C4-2B (cell line): ENCODE measurements at regions not wholly inside any gene's neighbourhood (a gene's known extent, or its start where the extent isn't known, plus 50 kb on each side); places are given as distances from the start of the nearest gene placed in this dataset.
"Not testable (repeated sequence)": the region's sequence is repeated elsewhere in the genome, so short reads cannot be mapped to it uniquely, and the experiment has no call there.

ENCODE experiments used
- H3K27ac ChIP-seq: fragments of 450-650 bp; 2 replicates; pipeline ENCODE4 v1.5.1; 2017
- ZFX ChIP-seq: fragments of 450-650 bp; IDR thresholded peaks from 2 replicates; pipeline ENCODE4 v1.6.1; 2017
- TF ChIP-seq, protein P1 (sequence below): fragments of 450-650 bp; conservative IDR thresholded peaks from 2 replicates; pipeline ENCODE4 v1.5.1; 2017; ENCODE audit warnings: mild to moderate bottlenecking

DNA sequence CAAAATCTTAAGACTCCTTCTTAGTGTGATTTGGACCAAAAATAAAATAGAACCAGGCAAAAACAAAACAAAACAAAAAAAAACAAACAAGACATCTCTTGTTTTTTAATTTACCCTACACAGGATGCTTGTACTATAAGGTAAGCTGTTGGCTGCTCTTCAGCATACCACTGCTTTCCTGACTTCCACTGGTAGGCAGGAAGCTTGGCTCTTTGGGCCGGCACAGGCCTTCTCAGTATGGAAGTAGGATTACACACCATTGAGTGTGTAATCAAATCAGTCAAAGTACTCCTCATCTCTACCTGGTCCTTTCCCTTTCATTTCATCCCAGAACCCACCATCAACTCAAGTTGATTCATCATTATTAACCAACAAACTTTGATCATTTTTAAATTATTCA lies 61.9 kb upstream of the RGS1 start:
- TF ChIP-seq, protein P1, sequence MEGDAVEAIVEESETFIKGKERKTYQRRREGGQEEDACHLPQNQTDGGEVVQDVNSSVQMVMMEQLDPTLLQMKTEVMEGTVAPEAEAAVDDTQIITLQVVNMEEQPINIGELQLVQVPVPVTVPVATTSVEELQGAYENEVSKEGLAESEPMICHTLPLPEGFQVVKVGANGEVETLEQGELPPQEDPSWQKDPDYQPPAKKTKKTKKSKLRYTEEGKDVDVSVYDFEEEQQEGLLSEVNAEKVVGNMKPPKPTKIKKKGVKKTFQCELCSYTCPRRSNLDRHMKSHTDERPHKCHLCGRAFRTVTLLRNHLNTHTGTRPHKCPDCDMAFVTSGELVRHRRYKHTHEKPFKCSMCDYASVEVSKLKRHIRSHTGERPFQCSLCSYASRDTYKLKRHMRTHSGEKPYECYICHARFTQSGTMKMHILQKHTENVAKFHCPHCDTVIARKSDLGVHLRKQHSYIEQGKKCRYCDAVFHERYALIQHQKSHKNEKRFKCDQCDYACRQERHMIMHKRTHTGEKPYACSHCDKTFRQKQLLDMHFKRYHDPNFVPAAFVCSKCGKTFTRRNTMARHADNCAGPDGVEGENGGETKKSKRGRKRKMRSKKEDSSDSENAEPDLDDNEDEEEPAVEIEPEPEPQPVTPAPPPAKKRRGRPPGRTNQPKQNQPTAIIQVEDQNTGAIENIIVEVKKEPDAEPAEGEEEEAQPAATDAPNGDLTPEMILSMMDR, result no peak
- no peak for TF ChIP-seq ZFX
- H3K27ac ChIP-seq, result no peak overlapping the region

GRCh38 chr1:192516776-192517297 lies 58.7 kb upstream of the RGS1 start:
- TF ChIP-seq ZFX, result no peak
- TF ChIP-seq, protein P1, result no peak
- H3K27ac ChIP-seq, result no peak overlapping the region

DNA sequence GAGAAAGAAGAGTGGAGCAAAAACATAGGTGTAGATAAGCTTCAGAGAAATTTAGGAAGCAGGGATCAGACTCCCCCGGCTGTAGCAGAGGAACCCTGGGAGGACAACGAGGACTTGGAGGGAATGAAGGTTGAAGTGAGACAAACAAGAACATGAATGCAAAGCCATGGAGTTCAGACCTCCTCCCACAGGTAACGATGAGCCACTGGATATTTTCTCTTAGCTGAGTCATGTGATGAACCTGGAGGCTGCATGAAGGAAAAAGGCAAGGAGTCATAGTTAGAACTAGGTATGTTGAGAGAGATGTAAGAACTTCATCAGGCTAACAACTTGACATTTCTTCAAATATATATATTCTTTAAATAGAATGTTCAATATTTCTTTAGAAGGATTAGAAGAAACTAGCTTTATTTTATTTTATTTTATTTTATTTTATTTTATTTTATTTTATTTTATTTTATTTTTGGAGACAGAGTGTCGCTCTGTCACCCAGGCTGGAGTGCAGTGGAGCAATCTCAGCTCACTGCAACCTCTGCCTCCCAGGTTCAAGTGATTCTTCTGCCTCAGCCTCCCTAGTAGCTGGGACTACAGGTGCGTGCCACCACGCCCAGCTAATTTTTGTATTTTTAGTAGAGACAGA lies 57.7 kb upstream of the RGS1 start:
- H3K27ac ChIP-seq, result not testable (repeated sequence)

- no peak overlapping the region for H3K27ac ChIP-seq
- TF ChIP-seq, protein P1, result no peak
- no peak for TF ChIP-seq ZFX
Measured at GRCh38 chr1:192518700-192519099, 56.9 kb upstream of the RGS1 start.

DNA sequence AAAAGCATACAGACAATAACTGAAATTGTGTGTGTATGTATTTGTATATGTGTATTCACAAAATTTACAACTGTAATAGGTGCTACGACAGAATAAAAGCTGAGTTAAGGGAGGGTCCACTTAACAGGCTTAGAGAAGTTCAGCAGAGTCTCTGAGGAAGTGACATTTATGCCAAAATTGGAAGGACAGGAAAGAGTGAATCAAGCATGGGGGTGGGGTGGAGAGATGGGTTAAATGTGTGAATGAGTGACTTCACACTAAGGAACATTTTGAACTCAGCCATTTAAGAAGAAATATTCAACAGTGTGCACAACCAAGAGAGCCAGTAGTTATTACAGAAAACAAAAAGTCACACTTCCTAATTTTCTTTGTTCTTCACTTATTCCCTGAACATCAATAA lies 53.8 kb upstream of the RGS1 start:
- H3K27ac ChIP-seq, result no peak overlapping the region

DNA sequence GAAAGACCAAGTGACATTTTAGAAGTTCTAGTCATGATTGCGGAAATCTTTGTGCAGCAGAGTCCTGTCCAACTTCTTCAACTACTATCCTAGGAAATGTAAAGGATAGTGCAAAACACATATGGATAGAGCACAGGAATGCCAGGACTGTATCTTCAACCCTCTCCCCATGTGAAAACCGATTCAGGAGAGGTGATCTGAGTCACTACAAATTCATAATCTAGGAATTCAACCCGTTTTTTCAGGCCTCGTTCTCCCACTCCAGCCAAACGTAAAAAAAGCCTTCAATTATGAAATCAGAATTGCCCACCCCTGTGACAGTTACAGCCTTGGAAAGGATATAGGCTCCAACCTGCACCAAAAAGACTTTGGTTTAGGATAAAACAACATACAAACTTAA lies 52.9 kb upstream of the RGS1 start:
- H3K27ac ChIP-seq, result no peak overlapping the region
- TF ChIP-seq, protein P1, result no peak
- TF ChIP-seq ZFX, result no peak

More for the DNA sequence above, 53.8 kb upstream of the RGS1 start:
- TF ChIP-seq, protein P1, result no peak
- TF ChIP-seq ZFX, result no peak

DNA sequence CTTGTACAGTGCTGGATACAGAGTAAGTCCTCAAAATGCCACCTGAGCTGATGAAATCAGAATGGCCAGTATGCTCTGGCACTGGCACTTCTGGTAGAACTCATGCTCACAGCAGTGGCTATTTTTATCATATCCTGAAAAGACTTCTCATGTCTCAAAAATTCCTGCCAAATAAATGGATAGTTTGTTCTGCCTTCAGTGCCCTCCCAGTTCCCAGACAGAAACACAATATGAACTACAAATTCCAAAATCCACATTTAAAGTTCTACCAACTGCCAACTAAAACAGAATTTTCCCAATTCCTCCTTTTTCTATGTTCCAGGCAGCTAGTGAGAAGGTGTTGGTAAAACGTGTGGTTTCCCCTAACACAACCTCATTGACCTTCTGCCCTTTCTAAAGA lies 51.4 kb upstream of the RGS1 start:
- TF ChIP-seq, protein P1, result no peak
- no peak overlapping the region for H3K27ac ChIP-seq
